Osteoblast (primary cell): ENCODE measurements at regions not wholly inside any gene's neighbourhood (a gene's known extent, or its start where the extent isn't known, plus 50 kb on each side); places are given as distances from the start of the nearest gene placed in this dataset.

ENCODE experiments used
- DNase-seq: peaks from one replicate; pipeline ENCODE4 v3.0.0; 2011; ENCODE audit warnings: low spot score, mixed read lengths; ENCODE audit not compliant: insufficient read length; ENCODE audit errors: missing footprints
- H2AFZ ChIP-seq: 2 replicates; pipeline ENCODE4 v1.6.0; 2011; ENCODE audit warnings: mild to moderate bottlenecking, low read length
- H3K27ac ChIP-seq: 2 replicates; pipeline ENCODE4 v1.5.1; 2011; ENCODE audit warnings: mild to moderate bottlenecking, low read depth, low read length, moderate library complexity
- H3K27me3 ChIP-seq: 2 replicates; pipeline ENCODE4 v1.6.0; 2012; ENCODE audit warnings: mild to moderate bottlenecking, control low read depth, inconsistent platforms, low read length, moderate library complexity; ENCODE audit not compliant: insufficient read depth
- H3K36me3 ChIP-seq: 2 replicates; pipeline ENCODE4 v1.5.1; 2011; ENCODE audit warnings: mild to moderate bottlenecking, low read length, control low read depth, moderate library complexity; ENCODE audit not compliant: insufficient read depth
- H3K4me1 ChIP-seq: 2 replicates; pipeline ENCODE4 v1.5.1; 2011; ENCODE audit warnings: mild to moderate bottlenecking, low read length, control low read depth, moderate library complexity; ENCODE audit not compliant: insufficient read depth
- H3K4me2 ChIP-seq: 2 replicates; pipeline ENCODE4 v1.6.0; 2011; ENCODE audit warnings: mild to moderate bottlenecking, low read length; ENCODE audit not compliant: insufficient read depth
- H3K4me3 ChIP-seq: fragments of 200-600 bp; sonication (generic); 3 replicates; pipeline ENCODE4 v1.5.1; 2012; ENCODE audit warnings: mild to moderate bottlenecking, low read length, inconsistent platforms; ENCODE audit not compliant: insufficient read depth
- H3K79me2 ChIP-seq: 2 replicates; pipeline ENCODE4 v1.6.0; 2012; ENCODE audit warnings: mild to moderate bottlenecking, low read length, control low read depth, inconsistent platforms; ENCODE audit not compliant: insufficient read depth
- H3K9me3 ChIP-seq: 2 replicates; pipeline ENCODE4 v1.5.1; 2011; ENCODE audit warnings: low read depth, low read length, control low read depth
- H4K20me1 ChIP-seq: 2 replicates; pipeline ENCODE4 v1.6.0; 2012; ENCODE audit warnings: mild to moderate bottlenecking, low read length, control low read depth; ENCODE audit not compliant: insufficient read depth
- CTCF ChIP-seq: IDR thresholded peaks from 2 replicates; pipeline ENCODE4 v1.5.1; 2011; ENCODE audit warnings: mild to moderate bottlenecking, low read depth, low read length, moderate library complexity; ENCODE audit errors: extremely low read depth

GRCh38 chr2:56718413-56718812 lies 534.6 kb downstream of the CCDC85A start:
- DNase-seq: no peak
- Histone ChIP-seq H3K4me2 (no peak overlapping the region), H2AFZ (no peak overlapping the region), H3K9me3 (no peaks in the 10 kb centered on the region), H3K4me3 (no peak overlapping the region), H3K36me3 (no peaks in the 10 kb centered on the region), H3K4me1 (peaks cover 2% of the 10 kb centered on the region), H4K20me1 (no peaks in the 10 kb centered on the region), H3K79me2 (no peaks in the 10 kb centered on the region), H3K27ac (no peak overlapping the region), H3K27me3 (no peaks in the 10 kb centered on the region)
- no peak for TF ChIP-seq CTCF

GRCh38 chr2:56729212-56729611 lies 545.4 kb downstream of the CCDC85A start:
- Histone ChIP-seq H3K9me3 (peaks cover 3% of the 10 kb centered on the region), H3K4me1 (no peaks in the 10 kb centered on the region), H3K79me2 (no peaks in the 10 kb centered on the region), H3K27ac (no peak overlapping the region), H3K27me3 (no peaks in the 10 kb centered on the region), H4K20me1 (no peaks in the 10 kb centered on the region), H3K36me3 (no peaks in the 10 kb centered on the region), H3K4me2 (no peak overlapping the region), H3K4me3 (no peak overlapping the region), H2AFZ (no peak overlapping the region)
- no peak for TF ChIP-seq CTCF
- DNase-seq: no peak

GRCh38 chr2:56732946-56733345 lies 549.2 kb downstream of the CCDC85A start:
- H2AFZ ChIP-seq: no peak overlapping the region
- no peaks in the 10 kb centered on the region for H4K20me1 ChIP-seq
- H3K79me2 ChIP-seq: no peaks in the 10 kb centered on the region
- DNase-seq: no peak
- TF ChIP-seq CTCF: no peak
- H3K4me3 ChIP-seq: no peak overlapping the region
- H3K4me2 ChIP-seq: no peak overlapping the region
- no peaks in the 10 kb centered on the region for H3K4me1 ChIP-seq
- no peaks in the 10 kb centered on the region for H3K36me3 ChIP-seq
- H3K9me3 ChIP-seq: no peaks in the 10 kb centered on the region
- H3K27ac ChIP-seq: no peak overlapping the region
- H3K27me3 ChIP-seq: no peaks in the 10 kb centered on the region

GRCh38 chr2:56739413-56739812 lies 555.6 kb downstream of the CCDC85A start:
- H3K4me3 ChIP-seq: no peak overlapping the region
- H3K9me3 ChIP-seq: no peaks in the 10 kb centered on the region
- no peaks in the 10 kb centered on the region for H3K27me3 ChIP-seq
- H3K4me1 ChIP-seq: peaks cover 18% of the 10 kb centered on the region
- H3K36me3 ChIP-seq: no peaks in the 10 kb centered on the region
- no peak for TF ChIP-seq CTCF
- H2AFZ ChIP-seq: no peak overlapping the region
- H3K27ac ChIP-seq: no peak overlapping the region
- H3K4me2 ChIP-seq: no peak overlapping the region
- no peaks in the 10 kb centered on the region for H4K20me1 ChIP-seq
- H3K79me2 ChIP-seq: no peaks in the 10 kb centered on the region
- DNase-seq: no peak
